GM19468 (cell line): ENCODE measurements at regions not wholly inside any gene's neighbourhood (a gene's known extent, or its start where the extent isn't known, plus 50 kb on each side); places are given as distances from the start of the nearest gene placed in this dataset.

Experiments used
- ATAC-seq: cut with Tn5 transposase; IDR thresholded peaks from one replicate; pipeline ENCODE4 v1.9.1; 2021; ENCODE audit warnings: mild to moderate bottlenecking, moderate library complexity, moderate number of reproducible peaks; ENCODE audit not compliant: unreplicated experiment; ENCODE audit errors: extremely low read depth

DNA sequence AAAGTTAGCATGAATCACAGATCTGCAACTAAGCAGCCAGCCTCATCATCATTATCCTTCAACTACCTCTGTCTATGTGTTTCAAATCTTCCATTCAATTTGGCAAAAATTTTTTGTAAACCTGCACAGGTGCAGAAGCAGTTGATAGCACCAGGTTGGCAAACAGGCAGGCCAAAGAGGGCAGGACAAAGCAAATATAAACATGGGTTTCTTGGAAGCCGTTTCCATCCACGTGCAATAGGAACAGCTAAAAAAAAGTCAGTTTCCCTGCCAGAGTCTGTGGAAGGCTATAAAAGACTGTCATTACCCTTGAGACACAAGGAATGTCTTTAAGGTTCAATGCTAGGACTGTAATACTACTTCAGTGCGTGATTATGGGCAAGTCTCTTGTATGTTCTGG, 253.2 kb downstream of the PDHA2 start:
- ATAC-seq: no peak

DNA sequence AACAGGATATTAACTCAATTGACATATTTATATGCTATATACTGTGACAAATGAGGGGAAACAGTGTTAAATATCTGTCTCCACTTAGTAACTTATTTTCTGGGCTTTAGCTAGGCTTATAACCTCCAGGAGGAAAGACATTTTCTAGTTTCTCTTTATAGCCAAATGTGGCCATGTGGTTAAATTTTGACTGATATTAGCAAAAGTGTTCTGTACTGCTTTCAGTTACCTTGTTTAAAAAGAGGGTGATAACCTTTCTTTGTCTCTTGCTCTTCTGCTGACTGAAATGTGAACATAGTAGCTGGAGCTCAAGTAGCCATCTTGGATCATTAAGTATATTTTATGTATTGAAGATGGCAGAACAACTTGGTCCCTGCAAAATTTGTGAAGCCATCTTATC, 253.7 kb downstream of the PDHA2 start:
- peak; percentile 32 for ATAC-seq

DNA sequence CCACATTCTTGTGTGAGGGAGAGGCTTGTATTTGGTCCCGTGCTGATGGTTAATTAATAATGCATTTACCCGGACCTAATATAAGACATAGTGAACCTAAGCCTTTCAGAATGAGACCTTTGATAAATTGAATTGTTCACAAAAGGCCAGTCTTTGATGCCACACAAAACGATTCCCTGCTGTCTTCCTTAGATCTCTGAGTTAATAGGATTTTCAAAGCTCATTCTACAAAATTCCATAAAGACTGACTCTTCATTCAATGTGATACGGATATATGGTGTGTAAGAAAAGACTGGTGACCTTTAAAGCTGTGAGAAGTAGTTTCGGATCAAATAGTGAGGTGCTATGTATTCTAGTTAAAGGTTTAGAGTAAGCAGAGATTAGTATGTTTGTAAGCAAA, 254.3 kb downstream of the PDHA2 start:
- no peak for ATAC-seq

DNA sequence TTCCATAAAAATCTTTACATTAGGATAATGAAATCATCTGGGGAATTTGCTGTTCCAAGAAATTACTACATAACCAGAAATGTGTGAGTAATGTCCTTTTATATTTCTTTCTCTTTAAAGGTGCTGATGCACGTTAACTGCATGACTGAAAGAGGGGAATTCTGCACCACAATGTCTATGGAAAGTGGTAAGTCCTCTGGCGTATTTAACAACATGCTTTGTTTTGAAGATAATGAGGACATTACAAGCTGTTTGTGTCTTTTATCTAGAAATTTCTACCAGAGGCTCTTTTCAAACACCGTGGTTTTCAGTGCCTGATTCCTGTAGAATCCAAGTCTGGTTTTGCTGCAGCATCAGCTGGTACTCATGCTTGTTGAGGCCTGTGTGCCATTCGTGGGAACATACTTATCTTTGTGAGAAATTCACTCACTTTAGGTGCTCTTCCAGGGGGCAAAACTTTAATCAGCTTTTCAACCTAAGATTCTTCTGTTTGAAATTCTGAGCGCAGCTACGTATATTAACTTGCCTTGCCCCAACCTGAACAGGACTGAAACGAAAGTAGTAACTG, 257.2 kb downstream of the PDHA2 start:
- no peak for ATAC-seq

DNA sequence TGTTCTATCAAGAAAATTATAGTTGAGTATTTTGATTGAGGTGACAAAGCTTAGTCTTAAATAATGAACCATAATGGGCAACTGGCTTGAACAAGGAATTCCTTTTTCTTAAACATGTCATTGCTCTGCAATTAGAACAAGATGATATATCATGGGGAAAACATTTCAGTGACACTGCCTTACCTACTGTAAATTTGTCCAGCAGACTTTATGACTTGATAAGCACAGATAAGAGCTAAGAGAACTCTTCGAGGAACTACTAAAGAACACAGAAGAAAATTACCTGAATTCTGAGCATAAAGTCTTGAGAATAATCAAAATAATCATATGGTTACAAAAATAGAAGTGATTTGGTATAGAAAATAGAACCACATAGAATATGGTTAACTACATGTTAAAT, 257.8 kb downstream of the PDHA2 start:
- ATAC-seq: no peak

DNA sequence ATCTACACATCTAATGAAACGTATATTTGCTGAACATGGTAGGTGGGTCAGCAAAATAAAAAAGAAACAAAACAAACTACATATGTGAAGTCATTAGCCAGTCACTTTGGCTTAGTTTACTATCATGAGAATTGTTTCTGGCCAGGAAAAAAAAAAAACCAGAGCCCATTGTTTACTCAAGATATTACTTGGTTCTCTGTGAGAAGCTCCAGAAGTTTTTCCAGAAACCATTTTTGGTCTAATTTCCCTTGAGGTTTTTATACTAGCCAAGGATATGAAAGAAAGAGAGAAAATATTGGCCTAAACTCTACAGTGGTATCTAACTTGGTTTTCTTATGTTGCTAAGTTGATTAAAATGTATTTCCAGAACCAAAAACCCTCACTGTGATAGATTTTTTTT, 259.1 kb downstream of the PDHA2 start:
- ATAC-seq: no peak

DNA sequence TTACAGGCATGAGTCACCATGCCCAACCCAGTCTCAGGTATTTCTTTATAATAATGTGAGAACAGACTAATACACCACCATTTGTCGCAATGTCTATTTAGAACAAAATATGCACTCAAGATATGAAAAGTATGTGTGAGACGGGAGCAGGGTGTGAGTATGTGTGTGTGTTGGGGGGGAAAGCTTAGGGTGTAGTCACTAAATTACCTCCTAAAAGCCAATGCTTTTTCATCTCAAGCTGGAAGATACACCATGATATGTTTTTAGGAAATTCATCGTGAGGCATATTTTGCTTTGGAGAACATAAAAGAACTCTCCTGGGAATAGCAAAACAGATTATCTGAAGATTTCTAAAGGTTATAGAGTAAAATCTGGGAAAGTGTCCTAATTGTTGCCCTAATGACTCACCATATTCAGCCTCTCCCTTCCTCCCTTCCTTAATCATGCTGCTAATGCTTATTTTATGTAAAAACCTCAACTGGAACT, 262.7 kb downstream of the PDHA2 start:
- ATAC-seq: no peak

DNA sequence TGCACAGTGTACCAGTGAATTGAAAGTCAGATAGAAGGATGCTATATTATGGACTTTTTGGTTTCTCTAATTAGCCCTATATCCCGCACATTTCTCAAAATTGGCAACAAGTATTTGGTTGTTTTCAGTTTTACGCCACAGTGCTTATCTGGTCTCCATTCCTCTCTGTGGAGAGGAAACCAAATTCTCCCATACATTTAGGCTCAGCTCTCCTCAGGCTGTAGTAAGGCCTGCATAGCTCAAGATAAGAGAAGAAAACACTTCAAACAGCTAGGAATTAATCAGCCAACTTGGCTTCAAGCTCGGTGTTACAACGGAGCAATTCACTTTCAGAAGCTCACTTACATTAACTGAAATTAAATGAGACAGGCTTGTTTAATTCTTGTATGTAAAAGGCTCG, 263.2 kb downstream of the PDHA2 start:
- no peak for ATAC-seq

DNA sequence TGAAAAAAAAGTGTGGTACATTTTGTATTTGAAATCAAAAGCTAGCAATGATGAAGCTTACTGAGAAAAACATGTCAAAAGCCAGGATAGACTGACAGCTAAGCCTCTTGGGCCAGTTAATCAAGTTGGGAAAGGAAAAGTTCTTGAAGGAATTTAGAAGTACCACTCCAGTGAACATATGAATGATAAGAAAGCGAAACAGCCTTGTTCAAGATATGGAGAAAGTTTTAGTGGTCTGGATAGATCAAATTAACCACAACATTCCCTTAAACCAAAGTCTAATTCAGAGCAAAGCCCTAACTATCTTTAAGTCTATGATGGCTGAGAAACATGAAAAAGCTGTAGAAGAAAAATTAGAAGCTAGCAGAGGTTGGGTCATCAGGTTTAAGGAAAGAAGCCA, 268.3 kb downstream of the PDHA2 start:
- no peak for ATAC-seq

DNA sequence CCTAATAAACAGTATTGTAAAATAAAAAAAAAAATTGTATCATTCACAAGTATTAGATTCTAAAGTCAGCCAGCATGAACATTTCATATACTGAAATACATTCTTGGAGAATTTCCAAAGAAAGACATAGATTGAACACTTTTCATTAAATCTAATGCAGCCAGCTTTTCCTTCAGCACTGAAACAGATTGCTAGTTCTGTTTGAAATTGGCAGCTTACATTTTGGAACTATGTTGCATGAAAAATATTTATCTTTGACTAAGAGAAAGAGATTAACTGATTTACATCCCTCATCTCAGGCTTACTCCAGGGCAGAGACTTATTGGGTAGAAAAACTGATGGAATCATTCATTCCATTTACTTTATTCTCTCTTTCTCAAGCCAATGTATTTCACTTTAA, 272.7 kb downstream of the PDHA2 start:
- no peak for ATAC-seq

DNA sequence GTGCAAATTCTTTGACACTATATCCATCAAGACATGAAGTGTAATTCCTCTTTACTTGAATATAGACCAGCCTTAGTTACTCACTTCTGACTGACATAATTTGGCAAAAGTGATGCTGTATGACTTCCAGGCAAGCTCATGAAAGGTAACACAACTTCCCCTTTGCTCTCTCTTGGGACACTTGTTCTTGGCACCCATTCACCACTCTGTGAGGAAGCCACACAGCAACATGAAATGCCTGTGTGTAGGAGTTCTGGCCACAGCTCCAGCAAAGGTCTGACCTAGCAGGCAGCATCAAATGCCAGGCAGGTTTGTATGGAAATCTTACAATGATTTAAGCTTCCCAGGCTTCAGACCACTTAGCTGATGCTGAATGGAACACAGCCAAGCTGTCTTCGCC, 280.3 kb downstream of the PDHA2 start:
- ATAC-seq: no peak

DNA sequence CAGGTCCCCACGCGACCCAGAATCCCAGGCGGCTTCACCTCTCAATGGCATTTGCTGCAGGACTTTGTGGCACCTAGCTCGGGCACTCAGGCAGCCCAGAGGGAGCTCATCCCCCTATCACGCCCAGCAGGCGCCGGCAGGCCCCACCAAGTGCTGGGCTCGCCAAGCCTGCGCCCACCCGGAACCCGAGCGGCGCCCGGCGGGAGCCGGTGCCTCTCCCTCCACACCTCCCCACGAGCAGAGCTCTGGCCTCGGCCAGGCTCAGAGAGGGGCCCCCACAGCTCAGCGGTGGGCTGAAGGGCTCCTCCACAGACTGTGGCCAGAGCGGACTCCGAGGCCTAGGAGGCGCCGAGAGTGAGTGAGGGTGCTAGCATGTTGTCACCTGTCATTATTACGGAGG, 286.3 kb downstream of the PDHA2 start:
- no peak for ATAC-seq

DNA sequence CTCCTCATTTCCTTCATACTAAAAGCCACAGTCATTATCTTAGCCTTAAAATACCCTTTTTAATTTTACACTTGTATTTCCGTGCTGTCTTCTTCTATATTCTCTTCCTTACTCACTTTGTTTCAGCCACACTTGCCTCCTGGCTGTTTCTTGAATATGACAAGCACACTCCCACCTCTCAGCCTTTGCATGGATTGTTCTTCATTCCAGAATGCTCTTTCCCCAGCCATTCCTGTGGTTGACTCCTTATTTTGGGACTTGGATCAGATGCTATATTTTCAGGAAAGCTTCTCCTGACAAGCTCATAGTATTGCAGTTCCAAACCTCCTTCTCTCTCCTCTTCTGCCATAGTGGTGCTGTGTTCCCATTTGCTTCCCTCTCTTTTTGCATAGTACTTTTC, 291.3 kb downstream of the PDHA2 start:
- no peak for ATAC-seq

DNA sequence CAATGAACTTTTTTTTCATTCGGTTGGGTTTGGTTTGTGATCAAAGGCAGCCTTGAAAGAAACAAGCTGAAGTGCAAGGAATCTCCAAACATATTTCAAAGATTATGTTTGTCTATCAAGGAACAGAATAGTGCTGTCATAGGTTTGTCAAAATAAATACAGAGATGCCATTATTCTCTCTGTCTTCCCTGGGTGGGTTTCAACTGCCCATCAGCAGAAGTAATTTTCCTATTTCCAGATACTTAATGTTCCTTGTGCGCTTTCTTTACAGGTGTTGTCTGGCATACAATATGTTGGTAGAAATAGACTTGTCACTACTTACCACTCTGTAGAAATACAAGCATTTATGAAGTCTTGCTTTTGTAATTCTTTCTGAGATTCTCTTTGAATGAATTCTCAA, 294.9 kb downstream of the PDHA2 start:
- ATAC-seq: no peak

DNA sequence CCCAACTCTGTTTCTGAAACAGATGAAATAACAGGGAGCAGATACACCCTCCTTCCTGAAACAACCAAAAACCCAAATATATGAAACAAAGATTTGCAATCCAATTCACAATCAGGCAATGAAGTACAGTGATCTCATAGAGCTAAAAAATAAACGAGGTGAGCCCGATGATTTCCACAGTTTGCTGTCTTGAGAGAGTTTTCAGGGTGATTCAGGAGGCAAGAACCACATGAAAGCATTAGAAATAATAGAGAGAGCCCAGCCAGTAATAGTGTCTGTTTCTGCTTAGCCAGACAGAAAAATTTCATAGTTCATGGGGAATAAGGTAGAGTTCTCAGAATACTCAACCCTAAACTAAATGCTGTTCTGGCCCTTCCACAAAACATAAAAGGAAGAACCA, 296.2 kb downstream of the PDHA2 start:
- ATAC-seq: no peak

DNA sequence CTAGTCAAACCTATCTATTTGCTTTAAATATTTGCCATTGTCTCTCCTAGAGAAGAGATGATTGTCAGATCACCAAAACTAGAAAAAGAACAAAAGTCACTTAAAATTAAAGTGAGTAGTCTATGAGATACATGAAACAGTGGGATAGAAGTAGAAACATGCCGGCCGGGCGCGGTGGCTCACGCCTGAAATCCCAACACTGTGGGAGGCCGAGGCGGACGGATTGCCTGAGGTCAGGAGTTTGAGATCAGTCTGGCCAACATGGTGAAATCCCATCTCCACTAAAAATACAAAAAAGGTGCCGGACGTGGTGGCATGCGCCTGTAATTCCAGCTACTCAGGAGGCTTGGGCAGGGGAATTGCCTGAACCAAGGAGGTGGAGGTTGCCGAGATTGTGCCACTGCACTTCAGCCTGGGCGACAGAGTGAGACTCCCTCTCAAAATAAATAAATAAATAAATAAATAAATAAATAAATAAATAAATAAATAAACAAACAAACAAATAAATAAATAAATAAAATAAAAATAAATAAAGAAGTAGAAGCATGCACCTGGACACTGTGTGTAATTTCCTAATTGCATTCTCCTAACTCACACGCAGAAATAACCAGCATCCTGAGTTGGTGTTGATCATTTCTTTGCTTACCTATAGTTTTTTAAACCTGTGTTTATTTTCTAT, 299.5 kb downstream of the PDHA2 start:
- ATAC-seq: no peak

DNA sequence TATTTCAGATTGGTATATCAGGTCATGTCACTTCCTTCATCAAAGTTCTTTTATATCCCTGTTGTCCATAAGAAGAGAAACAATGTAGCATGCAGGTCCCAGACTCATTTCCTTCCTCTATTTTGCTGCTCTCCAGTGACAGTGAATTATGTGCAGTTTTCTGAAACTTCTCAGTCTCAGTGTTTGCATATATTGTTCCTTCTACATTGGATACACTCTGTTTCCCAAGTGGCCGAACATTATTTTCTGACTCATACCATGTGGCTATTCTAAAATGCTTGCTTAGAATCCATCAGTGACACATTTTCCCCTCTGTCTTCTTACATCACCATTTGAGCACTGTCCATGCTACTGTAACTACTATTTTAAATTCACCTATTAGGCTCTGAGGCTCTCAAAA, 305.7 kb downstream of the PDHA2 start:
- ATAC-seq: no peak

DNA sequence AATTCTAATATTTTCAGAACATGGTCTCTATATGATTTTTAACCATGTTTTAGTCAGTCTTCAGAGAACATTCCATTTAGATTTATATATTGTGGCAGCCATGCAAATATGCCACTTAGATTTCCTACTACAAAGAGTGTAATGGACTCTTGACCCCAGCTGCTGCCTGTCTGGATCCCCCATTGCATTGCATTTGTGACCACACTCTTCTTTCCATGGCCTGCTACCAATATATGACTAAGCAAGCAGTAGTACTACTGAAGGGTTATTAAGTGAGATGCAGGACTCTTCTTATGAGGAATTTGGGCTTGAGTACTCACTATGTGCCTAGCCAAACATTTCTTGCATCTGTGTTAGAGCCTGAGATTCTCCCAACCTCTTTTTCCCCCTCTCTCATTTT, 306.8 kb downstream of the PDHA2 start:
- ATAC-seq: no peak

DNA sequence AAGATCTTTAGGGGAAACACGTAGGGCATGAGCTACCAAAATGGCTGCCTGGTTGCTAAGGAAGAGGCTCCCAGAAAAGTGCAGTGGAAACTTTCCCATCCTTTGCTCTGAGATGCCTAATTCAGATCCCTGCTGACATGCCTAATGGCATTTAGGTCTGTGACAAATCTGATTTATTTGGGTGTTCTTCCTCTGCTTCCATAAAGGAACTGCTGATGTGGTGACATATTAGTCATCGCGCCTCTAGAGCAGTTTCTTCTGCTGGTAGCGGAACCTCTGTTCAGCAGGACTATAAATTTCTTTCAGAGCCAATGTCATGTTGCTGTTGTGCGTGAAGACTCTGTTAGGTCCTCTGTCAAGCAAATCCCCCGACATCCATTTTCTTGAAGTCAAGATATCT, 310.0 kb downstream of the PDHA2 start:
- no peak for ATAC-seq

DNA sequence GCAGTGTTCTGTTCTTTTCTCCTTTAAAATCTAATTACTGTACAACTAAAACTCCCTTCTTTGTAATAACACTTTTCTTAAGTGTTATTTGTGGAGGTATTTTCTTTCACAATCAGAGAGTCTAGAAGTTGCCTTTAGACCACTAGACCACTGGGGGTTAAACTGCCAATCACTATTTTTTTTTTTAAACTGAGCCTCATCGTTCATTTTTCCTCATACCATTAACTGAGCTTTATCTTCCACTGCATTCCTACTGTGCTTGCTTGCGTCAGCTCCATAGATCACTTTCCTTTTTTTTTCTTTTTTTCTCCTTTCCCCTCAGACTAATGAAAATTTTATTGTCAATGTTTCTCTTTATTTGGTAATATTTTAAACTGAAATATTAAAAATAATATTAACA, 310.6 kb downstream of the PDHA2 start:
- no peak for ATAC-seq

DNA sequence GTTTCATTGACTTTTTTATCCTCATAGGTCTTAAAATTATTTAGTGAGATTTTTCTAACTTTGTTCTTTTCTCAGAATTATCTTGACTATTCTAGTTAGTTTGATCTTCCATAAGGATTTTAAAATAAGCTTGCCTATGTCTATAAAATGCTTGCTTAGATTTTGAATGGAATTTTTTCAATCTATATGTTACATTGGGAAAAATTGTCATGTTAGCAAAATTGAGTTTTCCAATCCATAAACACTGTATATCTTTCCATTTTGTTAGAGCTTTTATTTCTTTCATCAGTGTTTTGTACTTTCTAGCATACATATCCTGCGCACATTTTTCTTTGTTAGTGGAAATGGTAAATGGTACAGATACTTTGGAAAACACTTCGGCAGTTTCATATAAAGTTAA, 312.9 kb downstream of the PDHA2 start:
- ATAC-seq: no peak

DNA sequence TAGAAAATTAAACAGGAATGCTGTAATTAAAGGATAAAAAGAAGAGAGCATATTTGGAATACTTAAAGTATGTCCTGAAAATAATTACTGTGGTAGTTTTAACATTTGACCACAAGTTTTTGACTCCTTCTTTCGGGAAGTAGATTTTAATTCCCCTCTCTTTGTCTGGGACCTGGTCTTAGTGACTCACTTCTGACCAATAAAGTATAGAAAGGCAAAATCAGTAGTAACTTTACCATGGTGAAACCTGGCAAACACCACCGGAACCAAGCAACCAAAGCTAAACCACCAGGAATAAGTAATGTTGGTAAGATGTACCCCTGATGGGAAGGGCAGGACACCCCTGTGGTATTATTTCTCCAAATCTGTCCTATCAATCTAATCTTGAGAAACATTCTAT, 314.8 kb downstream of the PDHA2 start:
- no peak for ATAC-seq
